Adipocyte (in vitro differentiated cells): ENCODE measurements at regions not wholly inside any gene's neighbourhood (a gene's known extent, or its start where the extent isn't known, plus 50 kb on each side); places are given as distances from the start of the nearest gene placed in this dataset.

ENCODE experiments used
- DNase-seq: peaks from one replicate; pipeline ENCODE4 v3.0.0-alpha.2; 2015; ENCODE audit warnings: low read depth
- H3K27me3 ChIP-seq: replicated peaks from 2 replicates; pipeline ENCODE4 v1.7.0; 2013; ENCODE audit warnings: mild to moderate bottlenecking, low read length, moderate library complexity; ENCODE audit not compliant: control insufficient read depth, insufficient read depth
- H3K36me3 ChIP-seq: 2 replicates; pipeline ENCODE4 v1.7.0; 2013; ENCODE audit warnings: low read length, mild to moderate bottlenecking, moderate library complexity; ENCODE audit not compliant: control insufficient read depth, insufficient read depth, severe bottlenecking
- H3K4me1 ChIP-seq: 2 replicates; pipeline ENCODE4 v1.7.0; 2013; ENCODE audit warnings: mild to moderate bottlenecking, low read length, moderate library complexity; ENCODE audit not compliant: control insufficient read depth, insufficient read depth
- H3K4me3 ChIP-seq: 2 replicates; pipeline ENCODE4 v1.7.0; 2013; ENCODE audit warnings: mild to moderate bottlenecking, low read length, moderate library complexity
- H3K9ac ChIP-seq: 2 replicates; pipeline ENCODE4 v1.7.0; 2013; ENCODE audit warnings: mild to moderate bottlenecking, low read length, moderate library complexity
- H3K9me3 ChIP-seq: 2 replicates; pipeline ENCODE4 v1.7.0; 2013; ENCODE audit warnings: mild to moderate bottlenecking, low read length, moderate library complexity; ENCODE audit not compliant: control insufficient read depth

DNA sequence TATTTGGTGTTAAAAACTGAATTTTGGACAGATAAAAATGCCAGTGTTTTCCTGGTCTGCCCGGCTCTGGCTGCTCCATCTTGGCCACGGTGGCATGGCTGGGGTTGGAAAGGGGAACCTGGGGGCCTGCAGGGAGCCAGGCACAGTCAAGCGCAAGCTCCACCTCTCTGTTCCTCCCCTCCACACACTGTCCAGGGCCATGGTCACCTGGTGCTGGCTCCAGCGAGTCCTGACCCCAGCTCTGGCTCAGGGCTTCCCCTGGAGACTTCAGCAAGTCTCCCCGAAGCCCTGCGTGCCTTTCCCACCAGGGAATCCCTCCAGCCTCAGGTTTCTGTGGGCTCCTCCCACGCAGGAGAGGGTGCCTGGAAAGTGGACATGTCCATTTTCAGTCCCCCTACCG is 298.5 kb downstream of the QKI start:
- H3K36me3 ChIP-seq: no peaks in the 10 kb centered on the region
- H3K9me3 ChIP-seq: no peaks in the 10 kb centered on the region
- DNase-seq: no peak
- peaks cover 3% of the 10 kb centered on the region for H3K27me3 ChIP-seq
- H3K4me3 ChIP-seq: no peak overlapping the region
- H3K9ac ChIP-seq: peak overlapping the region; percentile 63
- H3K4me1 ChIP-seq: peaks cover 37% of the 10 kb centered on the region

DNA sequence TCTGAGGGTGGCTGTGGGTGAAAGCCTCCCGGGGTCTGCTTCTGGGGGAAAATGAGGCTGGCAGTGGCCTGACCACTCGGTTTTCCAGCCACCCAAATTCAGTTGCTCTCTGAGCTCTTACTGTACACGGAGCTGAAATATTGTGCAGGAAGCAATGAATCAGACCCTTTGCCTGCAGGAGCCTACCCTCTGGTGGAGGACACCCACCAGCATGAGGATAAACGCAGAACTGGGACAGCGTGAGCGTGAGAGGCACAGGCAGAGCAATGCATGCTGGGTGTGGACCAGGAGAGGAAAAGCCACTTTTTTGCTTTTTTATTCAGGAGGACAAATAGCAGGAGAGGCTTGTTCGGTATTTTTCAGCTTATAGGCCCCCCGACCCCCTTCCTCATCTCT is 298.0 kb downstream of the QKI start:
- H3K9ac ChIP-seq: peak overlapping the region; percentile 63
- no peaks in the 10 kb centered on the region for H3K36me3 ChIP-seq
- peak overlapping the region; percentile 43 for H3K4me3 ChIP-seq
- no peaks in the 10 kb centered on the region for H3K9me3 ChIP-seq
- no peak for DNase-seq
- peaks cover 3% of the 10 kb centered on the region for H3K27me3 ChIP-seq
- peaks cover 42% of the 10 kb centered on the region for H3K4me1 ChIP-seq

DNA sequence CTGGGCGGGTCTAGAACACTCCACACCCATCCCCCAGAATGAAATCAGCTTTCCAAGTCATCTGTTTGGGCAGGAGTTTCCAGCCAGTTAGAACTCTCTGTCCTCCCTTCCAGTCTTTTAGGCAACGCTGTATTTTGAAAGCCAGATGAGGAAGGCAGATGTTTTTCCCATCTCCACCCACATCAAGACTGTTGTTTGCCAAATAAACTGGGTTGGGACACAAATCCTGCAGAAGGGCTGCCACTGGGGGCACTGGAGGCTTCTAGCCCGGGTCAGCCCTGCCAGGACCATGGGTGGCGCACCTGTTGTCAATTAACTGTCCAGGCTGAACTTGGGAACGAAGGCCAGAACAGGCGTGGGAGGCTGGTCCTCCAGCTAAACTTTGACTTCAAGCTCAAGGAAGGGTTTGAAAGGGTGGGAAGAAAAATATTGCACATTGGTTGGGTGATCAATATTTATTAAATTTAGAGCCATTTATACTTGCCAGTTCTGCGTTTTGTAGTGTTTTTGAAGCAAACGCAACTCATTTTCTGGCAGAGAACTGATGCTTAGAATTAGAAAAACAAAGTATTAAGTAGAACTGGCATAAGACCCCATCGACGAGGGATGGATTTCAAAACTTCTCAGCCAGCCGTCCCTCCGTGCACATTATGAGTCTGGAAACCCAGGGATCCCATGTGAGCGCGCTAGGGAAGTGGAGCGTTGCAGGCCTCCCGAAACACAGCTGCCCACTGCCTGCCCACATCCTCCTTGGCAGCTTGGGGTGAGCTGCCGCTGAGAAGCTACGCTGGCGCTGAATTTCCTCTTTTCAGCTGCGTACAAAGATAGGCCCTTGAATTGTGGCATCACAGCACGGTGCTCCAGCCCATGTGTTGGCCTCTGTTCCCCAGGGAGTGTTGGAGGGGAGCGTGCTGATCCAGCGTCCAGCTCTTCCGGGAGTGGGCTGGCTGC is 297.4 kb downstream of the QKI start:
- Histone ChIP-seq H3K9ac (peak overlapping the region; percentile 63), H3K9me3 (no peaks in the 10 kb centered on the region), H3K27me3 (no peaks in the 10 kb centered on the region), H3K4me3 (peak overlapping the region; percentile 43), H3K4me1 (peaks cover 47% of the 10 kb centered on the region), H3K36me3 (no peaks in the 10 kb centered on the region)
- DNase-seq: peak; percentile 36

DNA sequence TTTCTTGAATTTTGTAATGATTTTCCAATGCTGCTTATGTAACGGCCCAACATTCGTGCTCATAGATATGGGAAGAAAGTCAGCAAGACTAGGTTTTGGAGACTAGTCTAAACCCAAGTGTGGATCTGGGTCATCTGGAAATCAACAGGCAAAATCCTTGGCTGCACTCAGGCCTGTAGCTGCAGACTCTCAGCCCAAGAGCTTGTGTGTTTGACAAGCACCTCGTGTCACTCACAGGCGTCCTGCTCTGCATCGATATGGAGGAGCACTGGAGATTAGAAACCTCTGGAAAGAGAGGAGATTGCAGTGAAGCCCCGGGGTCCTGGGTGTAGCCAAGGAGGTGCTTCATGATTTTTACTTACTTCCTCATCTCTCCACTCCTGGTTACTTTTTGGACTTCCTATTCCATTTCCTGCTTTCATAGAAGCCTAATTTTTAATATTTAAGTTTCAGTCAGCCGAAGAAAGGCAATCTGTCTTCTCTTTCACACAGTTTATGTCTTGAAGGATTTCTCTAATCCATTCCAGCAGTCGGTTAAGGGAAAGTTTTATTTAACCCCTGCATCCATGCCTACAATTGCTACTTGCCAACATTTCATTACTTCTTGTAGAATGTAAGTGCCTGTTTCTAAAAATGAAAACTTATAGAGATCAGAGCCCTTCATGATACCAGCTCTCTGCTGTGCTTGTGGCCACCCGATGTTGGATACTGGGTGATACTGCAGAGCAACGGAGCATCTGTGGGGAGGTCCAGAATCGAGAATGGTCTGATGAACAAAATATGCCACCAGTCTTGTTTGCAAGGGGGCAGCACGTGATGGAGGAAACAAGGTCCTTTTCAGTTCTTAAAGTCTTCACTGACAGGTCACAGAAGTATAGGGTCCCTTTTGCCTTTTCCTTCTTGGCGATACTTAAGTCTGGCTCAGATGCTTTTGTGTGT is 296.3 kb downstream of the QKI start:
- peak overlapping the region; percentile 41 for H3K9ac ChIP-seq
- DNase-seq: no peak
- no peaks in the 10 kb centered on the region for H3K9me3 ChIP-seq
- no peaks in the 10 kb centered on the region for H3K36me3 ChIP-seq
- H3K27me3 ChIP-seq: no peaks in the 10 kb centered on the region
- peak overlapping the region; percentile 17 for H3K4me3 ChIP-seq
- H3K4me1 ChIP-seq: peaks cover 47% of the 10 kb centered on the region

DNA sequence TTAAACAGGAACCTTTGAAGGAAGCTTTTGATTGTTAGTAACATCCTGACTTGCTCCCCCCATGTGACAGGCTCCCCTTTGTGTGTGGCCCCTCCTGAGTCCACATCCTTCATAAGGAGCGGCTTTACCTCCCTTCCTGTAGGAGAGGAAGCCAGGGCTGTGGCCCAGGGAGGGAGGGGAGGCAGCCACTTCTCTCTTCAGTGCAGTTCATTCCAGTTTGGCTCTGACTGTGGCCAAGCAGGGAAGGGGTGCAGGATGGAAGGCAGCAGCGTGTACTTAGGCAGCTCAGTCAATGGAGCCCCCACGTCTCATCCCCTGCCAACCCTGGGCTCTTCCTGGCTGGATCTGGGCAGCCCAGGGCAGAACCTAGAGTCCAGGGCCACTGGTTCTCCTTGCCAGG is 295.2 kb downstream of the QKI start:
- H3K36me3 ChIP-seq: no peaks in the 10 kb centered on the region
- H3K9ac ChIP-seq: no peak overlapping the region
- no peaks in the 10 kb centered on the region for H3K9me3 ChIP-seq
- no peak overlapping the region for H3K4me3 ChIP-seq
- no peak for DNase-seq
- no peaks in the 10 kb centered on the region for H3K27me3 ChIP-seq
- peaks cover 47% of the 10 kb centered on the region for H3K4me1 ChIP-seq

DNA sequence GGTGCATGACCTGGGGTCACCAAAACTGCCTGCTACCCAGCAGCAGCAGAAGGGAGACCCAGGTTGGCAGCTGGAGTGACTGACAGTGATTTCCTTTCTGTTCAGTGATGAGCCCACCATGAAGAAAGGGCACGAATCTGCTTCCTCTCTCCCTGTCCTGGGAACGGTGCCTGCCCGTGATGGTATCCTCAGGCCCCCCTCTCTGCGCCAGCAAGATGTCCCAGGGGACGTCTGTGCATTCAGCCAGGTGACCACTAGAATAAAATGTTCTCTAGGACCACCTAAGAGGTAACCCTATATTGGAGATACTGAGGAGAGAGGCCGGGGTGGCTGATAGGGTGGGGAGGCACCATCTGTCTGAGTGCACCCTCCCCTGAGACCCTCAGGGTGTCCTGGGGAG is 294.7 kb downstream of the QKI start:
- H3K4me3 ChIP-seq: no peak overlapping the region
- H3K27me3 ChIP-seq: no peaks in the 10 kb centered on the region
- H3K9me3 ChIP-seq: no peaks in the 10 kb centered on the region
- H3K4me1 ChIP-seq: peaks cover 47% of the 10 kb centered on the region
- H3K9ac ChIP-seq: no peak overlapping the region
- DNase-seq: no peak
- H3K36me3 ChIP-seq: no peaks in the 10 kb centered on the region

DNA sequence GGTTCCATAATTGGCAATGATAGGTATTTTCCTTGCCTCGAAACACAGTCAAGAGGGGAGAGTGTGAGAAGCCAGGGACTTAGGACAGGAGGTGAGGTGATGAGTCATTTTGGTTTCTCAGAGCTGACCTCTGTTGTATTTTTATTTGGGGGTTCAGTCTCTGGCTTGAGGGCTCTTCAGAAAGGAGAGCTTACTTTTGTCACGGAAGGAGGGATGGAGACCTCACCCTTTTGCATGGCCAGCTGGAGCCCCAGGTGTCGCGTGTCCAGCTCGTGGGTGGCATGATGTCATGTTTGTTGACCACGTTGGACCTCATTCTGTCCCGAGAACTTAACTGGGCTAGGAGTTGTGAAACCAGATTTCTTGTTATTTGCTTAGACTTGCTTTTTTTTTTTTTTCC is 293.9 kb downstream of the QKI start:
- Histone ChIP-seq H3K36me3 (no peaks in the 10 kb centered on the region), H3K4me3 (no peak overlapping the region), H3K9ac (no peak overlapping the region), H3K4me1 (peaks cover 47% of the 10 kb centered on the region), H3K27me3 (no peaks in the 10 kb centered on the region), H3K9me3 (no peaks in the 10 kb centered on the region)
- no peak for DNase-seq

DNA sequence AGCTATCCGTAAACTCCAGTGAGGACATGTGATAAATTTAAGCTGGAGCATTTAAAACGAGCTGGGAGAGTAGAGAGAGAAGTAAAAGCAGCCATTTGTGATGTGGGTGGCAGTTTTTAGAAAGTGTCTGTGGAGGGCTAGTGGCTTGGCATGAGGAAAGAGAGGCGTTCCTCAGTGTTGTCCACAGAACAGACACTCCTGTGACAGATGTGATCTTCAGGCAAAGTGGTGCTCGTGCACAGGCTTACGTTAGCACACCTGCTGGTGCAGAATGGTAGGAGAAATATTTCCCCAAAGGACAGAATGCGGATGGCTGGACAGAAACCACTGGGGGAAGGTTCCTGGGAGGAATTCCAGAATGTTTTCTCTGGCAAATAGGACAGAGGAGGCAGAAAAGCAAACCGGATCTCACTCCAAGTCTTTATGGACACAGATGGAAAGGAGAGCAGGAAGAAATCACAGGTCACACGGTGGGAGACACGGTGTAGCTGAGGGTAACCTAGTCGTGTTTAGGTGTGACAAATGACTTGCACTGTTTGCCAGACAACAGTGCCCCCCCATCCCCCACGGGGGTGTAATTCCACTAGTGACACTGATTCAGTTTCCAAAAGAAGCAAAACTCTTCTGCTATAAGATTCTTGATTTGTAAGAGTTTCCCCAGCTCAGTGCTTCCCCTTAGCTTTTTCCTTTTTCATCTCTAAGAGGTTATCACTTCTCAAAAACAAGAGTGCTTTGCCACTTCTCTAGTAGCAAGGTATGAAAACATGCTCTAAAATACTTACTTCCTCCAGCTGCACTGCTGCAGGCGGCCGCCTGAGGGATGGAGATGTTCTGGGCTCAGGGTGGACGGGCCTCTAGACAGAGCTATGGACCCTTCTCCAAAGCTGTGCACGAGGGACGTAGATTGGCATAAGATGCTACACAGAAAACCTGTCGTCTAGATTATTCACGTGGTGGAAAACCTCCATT is 293.2 kb downstream of the QKI start:
- Histone ChIP-seq H3K9me3 (no peaks in the 10 kb centered on the region), H3K4me1 (peaks cover 44% of the 10 kb centered on the region), H3K27me3 (no peaks in the 10 kb centered on the region), H3K9ac (peak overlapping the region; percentile 13), H3K36me3 (no peaks in the 10 kb centered on the region), H3K4me3 (peak overlapping the region; percentile 14)
- no peak for DNase-seq

DNA sequence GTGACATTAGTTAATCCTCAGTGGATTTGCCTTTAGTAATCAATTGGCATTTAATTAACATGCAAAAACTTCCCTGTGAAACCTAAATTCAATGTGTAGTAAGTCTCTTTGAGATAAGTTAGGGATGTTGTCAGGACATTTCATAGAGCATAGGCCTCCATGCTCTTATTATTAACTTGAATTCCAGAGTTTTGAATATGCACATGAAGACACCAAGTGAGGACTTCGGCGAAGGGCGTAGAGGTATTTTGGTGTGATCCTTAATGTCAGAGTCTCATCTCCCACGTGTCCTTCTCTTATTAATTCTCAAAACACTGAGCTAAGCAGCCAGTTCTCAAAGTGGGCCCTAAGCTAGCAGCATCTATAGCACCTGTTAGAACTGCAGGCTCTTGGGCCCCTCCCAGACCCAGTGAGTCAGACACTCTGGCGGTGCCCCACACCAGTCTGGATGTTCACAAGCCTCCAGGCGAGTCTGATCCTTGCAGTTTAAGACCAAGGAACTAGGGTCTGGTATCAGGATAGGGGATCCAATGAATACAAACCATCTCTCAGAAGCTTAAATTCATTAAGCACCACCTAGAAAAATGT is 292.1 kb downstream of the QKI start:
- no peak overlapping the region for H3K4me3 ChIP-seq
- H3K27me3 ChIP-seq: no peaks in the 10 kb centered on the region
- no peak for DNase-seq
- no peaks in the 10 kb centered on the region for H3K9me3 ChIP-seq
- no peaks in the 10 kb centered on the region for H3K36me3 ChIP-seq
- H3K9ac ChIP-seq: no peak overlapping the region
- peaks cover 34% of the 10 kb centered on the region for H3K4me1 ChIP-seq

DNA sequence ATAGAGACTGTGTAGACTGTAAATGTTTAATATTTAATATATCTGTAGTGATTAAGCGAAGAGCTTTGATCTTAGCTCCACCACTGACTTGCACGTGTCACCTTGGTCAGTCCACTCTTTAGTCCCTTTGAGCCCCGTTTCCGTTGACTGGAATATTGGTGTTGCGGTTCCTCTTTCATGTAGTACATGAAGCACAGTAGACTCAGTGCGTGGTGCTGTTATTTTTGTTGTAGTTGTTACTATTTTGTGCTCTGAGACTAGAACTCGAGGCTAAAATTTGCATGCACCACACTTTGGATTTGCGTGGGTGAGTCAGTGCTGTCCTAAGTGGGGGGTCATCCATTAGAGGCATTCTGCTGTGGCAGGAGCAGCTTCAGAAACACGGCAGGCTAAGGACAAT is 291.4 kb downstream of the QKI start:
- no peak overlapping the region for H3K9ac ChIP-seq
- H3K27me3 ChIP-seq: peaks cover 4% of the 10 kb centered on the region
- no peaks in the 10 kb centered on the region for H3K36me3 ChIP-seq
- H3K4me3 ChIP-seq: no peak overlapping the region
- no peaks in the 10 kb centered on the region for H3K9me3 ChIP-seq
- peaks cover 28% of the 10 kb centered on the region for H3K4me1 ChIP-seq
- no peak for DNase-seq
